Gastrocnemius medialis (tissue), 4 donors: ENCODE measurements at regions not wholly inside any gene's neighbourhood (a gene's known extent, or its start where the extent isn't known, plus 50 kb on each side); places are given as distances from the start of the nearest gene placed in this dataset.

Source experiments
- CTCF ChIP-seq, 5 experiments: fragments of 450-650 bp in 3 of 5; fragments of 200-600 bp in 2 of 5; sonication (generic) in 2 of 5; IDR thresholded peaks in 4 of 5; conservative IDR thresholded peaks in 1 of 5; 1 replicate in 4 of 5; 2 replicates in 1 of 5; pipeline ENCODE4 v1.5.1; 2016 to 2019; ENCODE audit warnings: antibody characterized with exemption in 5 of 5, mild to moderate bottlenecking in 3 of 5, moderate library complexity in 3 of 5
- POLR2A ChIP-seq, 2 donors: fragments of 450-650 bp; IDR thresholded peaks; one replicate each; pipeline ENCODE4 v1.6.1; 2017; ENCODE audit warnings: antibody characterized with exemption in 2 of 2, mild to moderate bottlenecking in 2 of 2, moderate library complexity in 2 of 2

- TF ChIP-seq CTCF (IDR thresholded peaks at IDR 0.05 in 4 of 5, conservative IDR thresholded peaks at IDR 0.05 in 1 of 5), result peak in 4 of 5 experiments; percentile 39 to 58 (median 46)
- no peak for TF ChIP-seq POLR2A (IDR thresholded peaks at IDR 0.05)
Measured at GRCh38 chr5:39948867-39949468, 524.2 kb upstream of the DAB2 start.
